HepG2 (cell line): ENCODE measurements at regions not wholly inside any gene's neighbourhood (a gene's known extent, or its start where the extent isn't known, plus 50 kb on each side); places are given as distances from the start of the nearest gene placed in this dataset.

ENCODE experiments used
- ATAC-seq: fragments of 200-7000 bp; cut with Tn5 transposase; 3 replicates; pipeline ENCODE4 v1.9.1; 2020; ENCODE audit warnings: mild to moderate bottlenecking, moderate library complexity
- BruUV-seq: library from RNA; stranded (reverse); fragments of 400-500 nt; replicated peaks from 2 replicates; lab custom pipeline; 2021; lab: Mats Ljungman, UMichigan
- CTCF ChIA-PET: fragments of 300-600 bp; formaldehyde crosslinking; extraction: SDS; loops from one replicate; lab custom pipeline; 2021; ENCODE audit warnings: low total read pairs, inconsistent platforms, low intra/inter-chr PET ratio; lab: Yijun Ruan, JAX
- POLR2A ChIA-PET: fragments of 350-600 bp; sonication (Branson Sonifier 250); formaldehyde crosslinking; loops from one replicate; lab custom pipeline; 2020; ENCODE audit warnings: antibody characterized with exemption, inconsistent platforms; lab: Yijun Ruan, JAX
- DNase-seq: peaks from one replicate; pipeline ENCODE4 v3.0.0-alpha.2; 2015; ENCODE audit warnings: low spot score
- FAIRE-seq: peaks from 3 replicates; lab custom pipeline; 2011; peaks lifted over from hg19 to GRCh38; lab: Jason Lieb, UNC
- H2AFZ ChIP-seq: one replicate; pipeline ENCODE4 v1.6.1; 2011; ENCODE audit warnings: low read length, inconsistent platforms
- H3K27ac ChIP-seq: fragments of 300-600 bp; 3 replicates; pipeline ENCODE4 v1.8.0; 2011; ENCODE audit warnings: mixed run types, mild to moderate bottlenecking, mixed read lengths, low read length, inconsistent platforms; ENCODE audit not compliant: insufficient read depth; ENCODE audit errors: extremely low read length
- H3K27me3 ChIP-seq, 2 experiments: fragments of 200-600 bp in 1 of 2; 2 replicates in 1 of 2; 3 replicates in 1 of 2; pipeline versions ENCODE4 v1.6.0 to v1.8.0; 2011; ENCODE audit warnings: low read length in 2 of 2, mild to moderate bottlenecking in 2 of 2, moderate library complexity in 2 of 2, inconsistent platforms in 1 of 2; ENCODE audit not compliant: insufficient read depth in 2 of 2, control insufficient read depth in 1 of 2
- H3K36me3 ChIP-seq, 2 experiments: fragments of 200-600 bp in 1 of 2; replicated peaks in 1 of 2; 2 replicates in 1 of 2; 3 replicates in 1 of 2; pipeline versions ENCODE4 v1.5.1 to v1.8.0; 2011; ENCODE audit warnings: low read length in 2 of 2, inconsistent platforms in 1 of 2; ENCODE audit not compliant: insufficient read depth in 2 of 2, control insufficient read depth in 1 of 2
- H3K4me1 ChIP-seq: 2 replicates; pipeline ENCODE4 v1.5.1; 2012; ENCODE audit warnings: low read length, inconsistent platforms; ENCODE audit not compliant: insufficient read depth
- H3K4me2 ChIP-seq: 2 replicates; pipeline ENCODE4 v1.6.0; 2011; ENCODE audit warnings: low read depth, low read length, inconsistent platforms
- H3K4me3 ChIP-seq, 3 experiments: fragments of 200-600 bp in 1 of 3; sonication (generic), shearing (Covaris generic) in 1 of 3; replicated peaks in 1 of 3; 2 replicates each; pipeline ENCODE4 v1.5.1; 2011 to 2016; ENCODE audit warnings: low read length in 3 of 3, inconsistent platforms in 2 of 3, low read depth in 2 of 3, mild to moderate bottlenecking in 2 of 3, control low read depth in 1 of 3, mixed read lengths in 1 of 3; ENCODE audit not compliant: insufficient read depth in 1 of 3
- H3K79me2 ChIP-seq: one replicate; pipeline ENCODE4 v1.6.1; 2011; ENCODE audit warnings: low read length, inconsistent platforms; ENCODE audit not compliant: insufficient read depth
- H3K9ac ChIP-seq: 2 replicates; pipeline ENCODE4 v1.6.0; 2011; ENCODE audit warnings: mild to moderate bottlenecking, low read depth, low read length, inconsistent platforms; ENCODE audit not compliant: insufficient read depth
- H3K9me3 ChIP-seq: 2 replicates; pipeline ENCODE4 v1.5.1; 2012; ENCODE audit warnings: mild to moderate bottlenecking, low read length
- H4K20me1 ChIP-seq: 2 replicates; pipeline ENCODE4 v1.6.0; 2011; ENCODE audit warnings: inconsistent platforms, mild to moderate bottlenecking, low read length, moderate library complexity; ENCODE audit not compliant: insufficient read depth
- CHD2 ChIP-seq: IDR thresholded peaks from 2 replicates; pipeline ENCODE4 v1.6.1; 2011; ENCODE audit warnings: low read depth, low read length, improper control_type of control experiment
- DMAP1 ChIP-seq: IDR thresholded peaks from 2 replicates; pipeline ENCODE4 v1.6.1; 2016
- MAZ ChIP-seq, 2 experiments: sonication (generic) in 1 of 2; formaldehyde crosslinking in 1 of 2; IDR thresholded peaks; 2 replicates each; pipeline versions ENCODE4 v1.5.0 to v1.6.1; 2012 to 2020; ENCODE audit warnings: low read depth in 2 of 2, mild to moderate bottlenecking in 2 of 2, borderline replicate concordance in 1 of 2, improper control_type of control experiment in 1 of 2, low read length in 1 of 2, missing genetic modification reagents in 1 of 2, moderate library complexity in 1 of 2
- ZNF34 ChIP-seq: sonication (generic); formaldehyde crosslinking; IDR thresholded peaks from 2 replicates; pipeline ENCODE4 v1.4.0; 2020; ENCODE audit warnings: mild to moderate bottlenecking, missing genetic modification reagents, borderline replicate concordance
- ZNF44 ChIP-seq: sonication (generic); formaldehyde crosslinking; IDR thresholded peaks from 2 replicates; pipeline ENCODE4 v1.5.1; 2020; ENCODE audit warnings: mild to moderate bottlenecking, missing genetic modification reagents
- ZNF614 ChIP-seq: IDR thresholded peaks from 2 replicates; pipeline ENCODE4 v1.6.1; 2018; ENCODE audit warnings: missing biosample characterization, missing genetic modification reagents, inconsistent platforms, borderline replicate concordance
- WGBS: methylation state at CpG from one replicate; pipeline ENCODE4 v1.1.6; 2017; ENCODE audit warnings: low lambda C conversion rate; 5-methylcytosine and 5-hydroxymethylcytosine counted together
- in situ Hi-C: cut with HindIII; loops from 2 replicates; pipeline ENCODE4 v1.10.0; 2017; ENCODE audit warnings: low pct_unique_long_range_greater_than_20kb; ENCODE audit not compliant: extremely low pct_ligation_motif_present
- intact Hi-C: fragments of 100-400 bp; cut with micrococcal nuclease; formaldehyde crosslinking; loops from one replicate; pipeline ENCODE4 v1.10.0; 2022; ENCODE audit not compliant: unreplicated experiment
- TF ChIP-seq, protein P1 (sequence below): sonication (generic); formaldehyde crosslinking; IDR thresholded peaks from 2 replicates; pipeline ENCODE4 v1.4.0; 2020; ENCODE audit warnings: missing genetic modification reagents; ENCODE audit errors: not compliant biosample characterization
- TF ChIP-seq, protein P2 (sequence below): sonication (generic); formaldehyde crosslinking; conservative IDR thresholded peaks from 2 replicates; pipeline ENCODE4 v1.8.1; 2023; ENCODE audit warnings: missing genetic modification reagents
- TF ChIP-seq, protein P3 (sequence below): sonication (generic); formaldehyde crosslinking; IDR thresholded peaks from 2 replicates; pipeline ENCODE4 v1.5.0; 2020; ENCODE audit warnings: mild to moderate bottlenecking, missing genetic modification reagents
- TF ChIP-seq, protein P4 (sequence below): IDR thresholded peaks from 2 replicates; pipeline ENCODE4 v1.6.1; 2016; ENCODE audit warnings: control low read depth
- TF ChIP-seq, protein P5 (sequence below): IDR thresholded peaks from 2 replicates; pipeline ENCODE4 v1.6.1; 2012; ENCODE audit warnings: low read length, improper control_type of control experiment

DNA sequence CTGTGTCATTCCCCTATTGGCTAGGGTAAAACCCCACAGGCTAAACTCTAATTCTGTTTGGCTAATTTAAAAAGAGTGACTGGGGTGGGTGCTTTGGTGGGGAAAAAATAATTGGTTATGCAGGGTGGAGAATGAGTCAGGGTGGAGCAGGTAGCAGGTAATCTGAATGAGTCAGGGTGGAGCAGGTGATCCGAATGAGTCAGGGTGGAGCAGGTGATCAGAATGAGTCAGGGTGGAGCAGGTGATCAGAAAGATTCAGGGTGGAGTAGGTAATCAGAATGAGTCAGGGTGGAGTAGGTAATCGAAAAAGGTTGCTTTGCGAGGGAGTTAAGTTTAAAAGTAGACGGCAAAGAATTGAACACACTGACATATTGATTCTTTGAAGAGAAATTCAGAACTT lies 1218.8 kb upstream of the ATXN8OS start:
- no peak overlapping the region for H3K4me2 ChIP-seq
- in situ Hi-C loops (no loop called here), intact Hi-C loops (no loop called here)
- H3K9ac ChIP-seq, result no peak overlapping the region
- 28% methylated on average over 4 of the region's 4 CpGs for WGBS
- no peaks in the 10 kb centered on the region for H4K20me1 ChIP-seq
- H3K4me1 ChIP-seq, result no peaks in the 10 kb centered on the region
- ChIA-PET POLR2A (no interaction called here), CTCF (no interaction called here)
- no peaks in the 10 kb centered on the region for H3K9me3 ChIP-seq
- no TSS peak for BruUV-seq
- DNase-seq (no peak), ATAC-seq (no peak), FAIRE-seq (no peak)
- no peak overlapping the region for H2AFZ ChIP-seq
- no peaks in the 10 kb centered on the region for H3K79me2 ChIP-seq
- no peaks in the 10 kb centered on the region for H3K36me3 ChIP-seq
- H3K4me3 ChIP-seq, result no peak overlapping the region
- H3K27me3 ChIP-seq, result no peaks in the 10 kb centered on the region
- H3K27ac ChIP-seq, result no peak overlapping the region
- TF ChIP-seq ZNF44 (no peak), ZNF34 (CRISPR knock-in tag) (no peak), MAZ (IDR thresholded peaks at IDR 0.05; ENCODE audit: borderline replicate concordance, low read depth, low read length) (no peak), MAZ (CRISPR knock-in tag; IDR thresholded peaks at IDR 0.05; ENCODE audit: low read depth) (no peak), ZNF614 (CRISPR knock-in tag) (no peak), CHD2 (no peak), DMAP1 (no peak)
- TF ChIP-seq, protein P1, sequence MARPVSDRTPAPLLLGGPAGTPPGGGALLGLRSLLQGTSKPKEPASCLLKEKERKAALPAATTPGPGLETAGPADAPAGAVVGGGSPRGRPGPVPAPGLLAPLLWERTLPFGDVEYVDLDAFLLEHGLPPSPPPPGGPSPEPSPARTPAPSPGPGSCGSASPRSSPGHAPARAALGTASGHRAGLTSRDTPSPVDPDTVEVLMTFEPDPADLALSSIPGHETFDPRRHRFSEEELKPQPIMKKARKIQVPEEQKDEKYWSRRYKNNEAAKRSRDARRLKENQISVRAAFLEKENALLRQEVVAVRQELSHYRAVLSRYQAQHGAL (CRISPR knock-in tag), result no peak
- TF ChIP-seq, protein P2, sequence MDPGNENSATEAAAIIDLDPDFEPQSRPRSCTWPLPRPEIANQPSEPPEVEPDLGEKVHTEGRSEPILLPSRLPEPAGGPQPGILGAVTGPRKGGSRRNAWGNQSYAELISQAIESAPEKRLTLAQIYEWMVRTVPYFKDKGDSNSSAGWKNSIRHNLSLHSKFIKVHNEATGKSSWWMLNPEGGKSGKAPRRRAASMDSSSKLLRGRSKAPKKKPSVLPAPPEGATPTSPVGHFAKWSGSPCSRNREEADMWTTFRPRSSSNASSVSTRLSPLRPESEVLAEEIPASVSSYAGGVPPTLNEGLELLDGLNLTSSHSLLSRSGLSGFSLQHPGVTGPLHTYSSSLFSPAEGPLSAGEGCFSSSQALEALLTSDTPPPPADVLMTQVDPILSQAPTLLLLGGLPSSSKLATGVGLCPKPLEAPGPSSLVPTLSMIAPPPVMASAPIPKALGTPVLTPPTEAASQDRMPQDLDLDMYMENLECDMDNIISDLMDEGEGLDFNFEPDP (CRISPR knock-in tag), result no peak
- TF ChIP-seq, protein P3, sequence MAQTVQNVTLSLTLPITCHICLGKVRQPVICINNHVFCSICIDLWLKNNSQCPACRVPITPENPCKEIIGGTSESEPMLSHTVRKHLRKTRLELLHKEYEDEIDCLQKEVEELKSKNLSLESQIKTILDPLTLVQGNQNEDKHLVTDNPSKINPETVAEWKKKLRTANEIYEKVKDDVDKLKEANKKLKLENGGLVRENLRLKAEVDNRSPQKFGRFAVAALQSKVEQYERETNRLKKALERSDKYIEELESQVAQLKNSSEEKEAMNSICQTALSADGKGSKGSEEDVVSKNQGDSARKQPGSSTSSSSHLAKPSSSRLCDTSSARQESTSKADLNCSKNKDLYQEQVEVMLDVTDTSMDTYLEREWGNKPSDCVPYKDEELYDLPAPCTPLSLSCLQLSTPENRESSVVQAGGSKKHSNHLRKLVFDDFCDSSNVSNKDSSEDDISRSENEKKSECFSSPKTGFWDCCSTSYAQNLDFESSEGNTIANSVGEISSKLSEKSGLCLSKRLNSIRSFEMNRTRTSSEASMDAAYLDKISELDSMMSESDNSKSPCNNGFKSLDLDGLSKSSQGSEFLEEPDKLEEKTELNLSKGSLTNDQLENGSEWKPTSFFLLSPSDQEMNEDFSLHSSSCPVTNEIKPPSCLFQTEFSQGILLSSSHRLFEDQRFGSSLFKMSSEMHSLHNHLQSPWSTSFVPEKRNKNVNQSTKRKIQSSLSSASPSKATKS (CRISPR knock-in tag), result no peak
- TF ChIP-seq, protein P4, sequence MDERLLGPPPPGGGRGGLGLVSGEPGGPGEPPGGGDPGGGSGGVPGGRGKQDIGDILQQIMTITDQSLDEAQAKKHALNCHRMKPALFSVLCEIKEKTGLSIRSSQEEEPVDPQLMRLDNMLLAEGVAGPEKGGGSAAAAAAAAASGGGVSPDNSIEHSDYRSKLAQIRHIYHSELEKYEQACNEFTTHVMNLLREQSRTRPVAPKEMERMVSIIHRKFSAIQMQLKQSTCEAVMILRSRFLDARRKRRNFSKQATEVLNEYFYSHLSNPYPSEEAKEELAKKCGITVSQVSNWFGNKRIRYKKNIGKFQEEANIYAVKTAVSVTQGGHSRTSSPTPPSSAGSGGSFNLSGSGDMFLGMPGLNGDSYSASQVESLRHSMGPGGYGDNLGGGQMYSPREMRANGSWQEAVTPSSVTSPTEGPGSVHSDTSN, result no peak
- TF ChIP-seq, protein P5, sequence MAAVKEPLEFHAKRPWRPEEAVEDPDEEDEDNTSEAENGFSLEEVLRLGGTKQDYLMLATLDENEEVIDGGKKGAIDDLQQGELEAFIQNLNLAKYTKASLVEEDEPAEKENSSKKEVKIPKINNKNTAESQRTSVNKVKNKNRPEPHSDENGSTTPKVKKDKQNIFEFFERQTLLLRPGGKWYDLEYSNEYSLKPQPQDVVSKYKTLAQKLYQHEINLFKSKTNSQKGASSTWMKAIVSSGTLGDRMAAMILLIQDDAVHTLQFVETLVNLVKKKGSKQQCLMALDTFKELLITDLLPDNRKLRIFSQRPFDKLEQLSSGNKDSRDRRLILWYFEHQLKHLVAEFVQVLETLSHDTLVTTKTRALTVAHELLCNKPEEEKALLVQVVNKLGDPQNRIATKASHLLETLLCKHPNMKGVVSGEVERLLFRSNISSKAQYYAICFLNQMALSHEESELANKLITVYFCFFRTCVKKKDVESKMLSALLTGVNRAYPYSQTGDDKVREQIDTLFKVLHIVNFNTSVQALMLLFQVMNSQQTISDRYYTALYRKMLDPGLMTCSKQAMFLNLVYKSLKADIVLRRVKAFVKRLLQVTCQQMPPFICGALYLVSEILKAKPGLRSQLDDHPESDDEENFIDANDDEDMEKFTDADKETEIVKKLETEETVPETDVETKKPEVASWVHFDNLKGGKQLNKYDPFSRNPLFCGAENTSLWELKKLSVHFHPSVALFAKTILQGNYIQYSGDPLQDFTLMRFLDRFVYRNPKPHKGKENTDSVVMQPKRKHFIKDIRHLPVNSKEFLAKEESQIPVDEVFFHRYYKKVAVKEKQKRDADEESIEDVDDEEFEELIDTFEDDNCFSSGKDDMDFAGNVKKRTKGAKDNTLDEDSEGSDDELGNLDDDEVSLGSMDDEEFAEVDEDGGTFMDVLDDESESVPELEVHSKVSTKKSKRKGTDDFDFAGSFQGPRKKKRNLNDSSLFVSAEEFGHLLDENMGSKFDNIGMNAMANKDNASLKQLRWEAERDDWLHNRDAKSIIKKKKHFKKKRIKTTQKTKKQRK, result no peak
